Sigmoid colon (tissue), 6 donors: ENCODE measurements at regions not wholly inside any gene's neighbourhood (a gene's known extent, or its start where the extent isn't known, plus 50 kb on each side); places are given as distances from the start of the nearest gene placed in this dataset.

ENCODE experiments used
- DNase-seq: peaks from one replicate; pipeline ENCODE4 v3.0.0-alpha.2; 2019
- H3K27ac ChIP-seq, 4 donors: fragments of 200-600 bp; sonication (generic); one replicate each; pipeline ENCODE4 v1.5.1; 2016 to 2019; ENCODE audit warnings: mild to moderate bottlenecking in 1 of 4
- H3K27me3 ChIP-seq, 3 donors: fragments of 200-600 bp; sonication (generic); one replicate each; pipeline ENCODE4 v1.5.1; 2019; ENCODE audit warnings: mild to moderate bottlenecking in 1 of 3
- H3K36me3 ChIP-seq, 4 donors: fragments of 200-600 bp; sonication (generic); one replicate each; pipeline ENCODE4 v1.5.1; 2016 to 2019
- H3K4me1 ChIP-seq, 4 donors: fragments of 200-600 bp; sonication (generic); one replicate each; pipeline ENCODE4 v1.5.1; 2017 to 2019
- H3K4me3 ChIP-seq, 4 donors: fragments of 200-600 bp; sonication (generic); one replicate each; pipeline ENCODE4 v1.5.1; 2017 to 2019; ENCODE audit warnings: mild to moderate bottlenecking in 2 of 4, moderate library complexity in 1 of 4
- H3K9me3 ChIP-seq, 4 donors: fragments of 200-600 bp in 3 of 4; sonication (generic) in 3 of 4; one replicate each; pipeline versions ENCODE4 v1.5.1 to v1.6.1; 2013 to 2019
- CTCF ChIP-seq, 4 experiments: fragments of 450-650 bp in 3 of 4; fragments of 200-600 bp in 1 of 4; IDR thresholded peaks; one replicate each; pipeline ENCODE4 v1.5.1; 2016 to 2019; ENCODE audit warnings: antibody characterized with exemption in 4 of 4, mild to moderate bottlenecking in 3 of 4, moderate library complexity in 2 of 4
- EP300 ChIP-seq, 4 donors: sonication (generic); formaldehyde crosslinking; IDR thresholded peaks; one replicate each; pipeline ENCODE4 v1.6.1; 2017; ENCODE audit warnings: antibody characterized with exemption in 4 of 4
- POLR2A ChIP-seq, 2 donors: fragments of 450-650 bp; IDR thresholded peaks; one replicate each; pipeline ENCODE4 v1.6.1; 2016; ENCODE audit warnings: antibody characterized with exemption in 2 of 2, mild to moderate bottlenecking in 2 of 2, moderate library complexity in 2 of 2
- POLR2AphosphoS5 ChIP-seq, 4 donors: sonication (generic); formaldehyde crosslinking; IDR thresholded peaks; one replicate each; pipeline ENCODE4 v1.6.1; 2017; ENCODE audit warnings: antibody characterized with exemption in 4 of 4
- WGBS, 2 donors: extraction: QIAGEN DNeasy Blood & Tissue Kit; methylation state at CpG; one replicate each; pipeline ENCODE4 v1.1.7; 2013; 5-methylcytosine and 5-hydroxymethylcytosine counted together
- intact Hi-C: fragments of 100-400 bp; cut with DNase I; formaldehyde crosslinking; loops from one replicate; pipeline ENCODE4 v1.15.1; 2023
- donor health status: healthy with polysubstance abuse.
- donor health status: healthy.

GRCh38 chr1:233523047-233523446, 90.9 kb upstream of the KCNK1 start:
- 59 to 79% methylated on average over 2 of the region's 2 CpGs for WGBS, 2 donors
- no peak overlapping the region for H3K27ac ChIP-seq
- H3K36me3 ChIP-seq: no peaks in the 10 kb centered on the region
- no peak overlapping the region for H3K4me3 ChIP-seq
- no peak for DNase-seq
- H3K27me3 ChIP-seq: no peaks in the 10 kb centered on the region
- H3K4me1 ChIP-seq: no peaks in the 10 kb centered on the region
- intact Hi-C loops: no loop called here
- no peaks in the 10 kb centered on the region for H3K9me3 ChIP-seq
- TF ChIP-seq POLR2A (IDR thresholded peaks at IDR 0.05) (no peak), CTCF (IDR thresholded peaks at IDR 0.05) (no peak), POLR2AphosphoS5 (IDR thresholded peaks at IDR 0.05) (no peak), EP300 (IDR thresholded peaks at IDR 0.05) (no peak)

DNA sequence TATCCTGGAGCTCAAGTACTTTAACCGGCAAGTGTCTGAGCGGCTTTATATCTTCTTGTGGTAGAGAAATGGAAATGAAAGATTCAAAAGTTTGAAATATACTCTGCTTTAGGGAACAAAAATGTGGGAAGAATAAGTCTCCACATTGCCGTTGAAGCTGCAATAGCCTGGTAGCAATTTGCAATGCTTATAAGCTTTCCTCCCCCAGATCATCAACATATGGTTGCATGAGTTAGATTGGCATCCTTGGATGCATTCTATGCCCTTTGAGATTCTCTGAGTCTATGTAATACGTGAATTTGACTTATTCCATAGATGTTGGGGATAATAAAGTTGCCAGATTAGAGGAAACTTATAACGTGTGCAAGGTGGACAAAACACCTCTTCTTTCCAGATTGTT, 86.1 kb upstream of the KCNK1 start:
- intact Hi-C loops: no loop called here
- Histone ChIP-seq H3K4me1 (no peaks in the 10 kb centered on the region), H3K9me3 (no peaks in the 10 kb centered on the region), H3K36me3 (no peaks in the 10 kb centered on the region), H3K4me3 (no peak overlapping the region), H3K27me3 (no peaks in the 10 kb centered on the region), H3K27ac (no peak overlapping the region)
- no peak for TF ChIP-seq POLR2A (IDR thresholded peaks at IDR 0.05)
- no peak for DNase-seq
- 68 to 77% methylated on average over 5 of the region's 5 CpGs for WGBS, 2 donors

- DNase-seq: no peak
- TF ChIP-seq EP300 (IDR thresholded peaks at IDR 0.05) (no peak), POLR2AphosphoS5 (IDR thresholded peaks at IDR 0.05) (no peak), CTCF (IDR thresholded peaks at IDR 0.05) (no peak), POLR2A (IDR thresholded peaks at IDR 0.05) (no peak)
- Histone ChIP-seq H3K9me3 (no peaks in the 10 kb centered on the region), H3K36me3 (no peaks in the 10 kb centered on the region), H3K27ac (no peak overlapping the region), H3K4me3 (no peak overlapping the region), H3K27me3 (no peaks in the 10 kb centered on the region), H3K4me1 (no peaks in the 10 kb centered on the region)
- intact Hi-C loops: no loop called here
- 94 to 96% methylated on average over 6 of the region's 6 CpGs for WGBS, 2 donors
Observed at GRCh38 chr1:233530665-233531386, 83.1 kb upstream of the KCNK1 start.

- Histone ChIP-seq H3K9me3 (no peaks in the 10 kb centered on the region), H3K36me3 (no peaks in the 10 kb centered on the region), H3K27ac (no peak overlapping the region), H3K4me1 (no peaks in the 10 kb centered on the region), H3K4me3 (no peak overlapping the region), H3K27me3 (no peaks in the 10 kb centered on the region)
- DNase-seq: no peak
- WGBS, 2 donors: 60 to 62% methylated on average over 3 of the region's 3 CpGs
- intact Hi-C loops: no loop called here
- TF ChIP-seq POLR2AphosphoS5 (IDR thresholded peaks at IDR 0.05) (no peak), CTCF (IDR thresholded peaks at IDR 0.05) (no peak), POLR2A (IDR thresholded peaks at IDR 0.05) (no peak), EP300 (IDR thresholded peaks at IDR 0.05) (no peak)
Observed at GRCh38 chr1:233540816-233541215, 73.1 kb upstream of the KCNK1 start.

GRCh38 chr1:233543338-233544255, 70.3 kb upstream of the KCNK1 start:
- DNase-seq: no peak
- TF ChIP-seq POLR2AphosphoS5 (IDR thresholded peaks at IDR 0.05) (no peak), POLR2A (IDR thresholded peaks at IDR 0.05) (no peak), CTCF (IDR thresholded peaks at IDR 0.05) (no peak), EP300 (IDR thresholded peaks at IDR 0.05) (no peak)
- 53 to 60% methylated on average over 8 of the region's 8 CpGs for WGBS, 2 donors
- no peak overlapping the region for H3K27ac ChIP-seq
- H3K9me3 ChIP-seq: no peaks in the 10 kb centered on the region
- no peaks in the 10 kb centered on the region for H3K4me1 ChIP-seq
- intact Hi-C loops: no loop called here
- H3K4me3 ChIP-seq: no peak overlapping the region
- H3K27me3 ChIP-seq: no peaks in the 10 kb centered on the region
- no peaks in the 10 kb centered on the region for H3K36me3 ChIP-seq
